Fibroblast of the conjunctiva (primary cell): ENCODE measurements at regions not wholly inside any gene's neighbourhood (a gene's known extent, or its start where the extent isn't known, plus 50 kb on each side); places are given as distances from the start of the nearest gene placed in this dataset.

Source experiments
- DNase-seq: peaks from one replicate; pipeline ENCODE4 v3.0.0-alpha.2; 2010; ENCODE audit warnings: low read depth

DNA sequence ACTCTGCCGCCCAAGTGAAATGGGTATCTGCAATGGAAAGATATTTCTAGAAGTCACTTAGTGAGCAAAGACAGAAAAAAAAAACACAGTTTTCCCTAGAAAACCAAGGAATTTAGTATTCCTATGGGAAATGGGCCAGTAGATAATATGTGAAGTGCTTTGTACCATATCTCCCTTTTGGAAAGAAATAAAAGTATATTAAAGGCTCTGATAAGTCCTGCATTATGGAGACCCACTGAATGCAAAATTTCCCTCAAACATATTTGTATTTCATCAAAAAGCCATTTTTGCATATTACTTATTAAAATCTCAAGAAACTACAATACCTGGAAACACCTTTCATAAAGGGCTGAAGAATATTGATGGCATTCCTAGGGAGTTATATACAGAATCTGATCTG, 51.6 kb upstream of the DYNLRB2 start:
- no peak for DNase-seq

DNA sequence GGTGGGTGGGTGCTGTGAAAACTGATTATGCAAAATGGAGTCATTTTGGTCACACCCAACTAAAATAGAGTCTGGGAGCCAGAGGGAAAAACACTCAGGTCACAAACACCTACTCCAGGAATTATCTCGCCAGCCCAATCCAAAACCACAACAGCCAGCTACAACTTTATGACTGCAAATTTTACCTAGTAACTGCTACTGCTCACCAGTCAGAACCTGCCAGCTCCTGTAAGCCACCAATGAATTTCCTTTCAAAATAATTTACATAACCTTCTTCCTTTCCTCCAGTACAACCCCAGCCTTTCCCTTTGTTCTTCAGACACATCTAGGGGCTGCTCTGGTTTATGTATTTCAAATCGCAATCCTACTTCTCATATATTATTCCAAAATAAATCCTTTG, 52.6 kb upstream of the DYNLRB2 start:
- DNase-seq, result no peak

DNA sequence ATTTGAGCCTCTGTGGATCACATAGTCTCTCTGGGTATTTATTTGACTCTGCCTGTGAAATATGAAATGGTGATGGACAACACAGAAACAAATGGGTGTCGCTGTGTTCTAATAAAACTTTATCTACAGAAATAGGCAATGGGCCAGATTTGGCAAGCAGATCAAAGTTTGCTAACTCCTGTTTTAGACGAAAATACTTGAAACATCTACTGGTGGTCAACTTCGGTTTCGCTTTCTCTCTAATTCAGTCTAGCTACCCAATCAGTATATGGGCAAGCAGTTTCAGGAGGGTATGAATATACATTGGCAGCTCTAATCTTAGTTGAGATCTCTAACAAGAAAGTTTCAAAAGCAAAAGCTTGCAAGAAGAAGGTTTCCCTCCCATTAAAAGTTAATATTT, 60.1 kb upstream of the DYNLRB2 start:
- no peak for DNase-seq

DNA sequence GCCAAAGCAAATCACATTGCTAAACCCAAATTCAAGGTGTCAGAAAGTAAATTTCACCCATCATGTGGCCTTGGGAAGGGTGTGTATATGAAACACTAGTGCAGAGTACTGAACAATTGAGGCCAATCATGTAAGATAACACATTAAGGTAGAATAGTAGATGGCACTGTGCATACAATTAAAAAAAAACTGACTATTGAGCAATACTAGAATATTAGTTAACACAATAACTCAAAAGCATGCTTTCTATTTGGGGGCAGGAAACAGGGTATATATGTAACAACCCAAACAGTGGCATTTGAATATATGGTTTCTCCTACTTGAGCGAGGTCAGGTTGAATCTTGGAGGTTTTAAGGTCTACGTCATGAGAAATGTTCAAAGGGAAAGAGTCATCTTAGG, 63.0 kb upstream of the DYNLRB2 start:
- no peak for DNase-seq

- DNase-seq, result no peak
Observed at GRCh38 chr16:80468029-80468428, 72.8 kb upstream of the DYNLRB2 start.

DNA sequence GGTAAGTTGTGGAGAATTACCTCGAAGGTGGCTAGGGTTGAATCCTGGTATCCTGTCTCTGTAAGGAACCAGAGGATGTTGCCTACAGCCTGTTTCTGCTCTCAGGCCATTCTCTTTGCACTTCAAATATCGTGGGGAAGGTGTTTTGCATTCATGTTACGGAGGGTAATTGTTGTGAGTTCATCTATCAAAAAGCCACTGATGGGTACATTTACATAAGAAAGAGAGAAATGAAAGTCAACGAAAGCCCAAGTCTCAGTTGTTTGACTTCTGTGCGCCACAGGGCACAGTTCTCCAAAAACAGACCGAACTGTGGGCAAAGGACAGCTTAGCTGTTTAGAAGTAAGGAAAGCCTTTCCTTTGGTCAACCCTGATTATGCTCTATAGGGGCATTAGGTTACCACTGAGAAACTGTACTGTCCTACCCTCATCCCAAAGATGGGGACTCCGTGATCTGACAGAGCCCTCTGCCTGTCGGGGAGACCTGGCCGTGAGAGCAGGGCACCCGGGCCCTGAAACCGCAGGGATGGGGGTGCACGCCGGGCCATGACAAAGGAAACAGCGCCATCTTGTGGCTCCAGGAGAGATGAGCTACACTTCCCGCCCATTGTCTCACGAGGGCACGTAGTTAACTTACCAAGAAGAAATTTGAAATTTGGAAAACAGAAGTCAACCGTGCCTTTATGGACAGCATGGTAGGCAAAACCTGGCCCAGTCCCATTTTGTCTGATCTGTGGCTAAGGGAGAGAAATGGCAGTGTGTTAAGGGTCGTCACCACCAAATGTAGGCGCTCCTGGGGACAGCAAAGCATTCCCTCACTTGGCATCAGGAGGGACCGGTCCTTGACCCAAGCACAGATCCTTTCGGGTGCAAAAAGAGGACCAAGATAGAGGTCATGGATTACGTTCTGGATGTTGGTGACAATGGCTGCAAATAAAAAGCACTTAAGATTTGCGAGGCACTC, 74.5 kb upstream of the DYNLRB2 start:
- DNase-seq, result peak; percentile 17

DNA sequence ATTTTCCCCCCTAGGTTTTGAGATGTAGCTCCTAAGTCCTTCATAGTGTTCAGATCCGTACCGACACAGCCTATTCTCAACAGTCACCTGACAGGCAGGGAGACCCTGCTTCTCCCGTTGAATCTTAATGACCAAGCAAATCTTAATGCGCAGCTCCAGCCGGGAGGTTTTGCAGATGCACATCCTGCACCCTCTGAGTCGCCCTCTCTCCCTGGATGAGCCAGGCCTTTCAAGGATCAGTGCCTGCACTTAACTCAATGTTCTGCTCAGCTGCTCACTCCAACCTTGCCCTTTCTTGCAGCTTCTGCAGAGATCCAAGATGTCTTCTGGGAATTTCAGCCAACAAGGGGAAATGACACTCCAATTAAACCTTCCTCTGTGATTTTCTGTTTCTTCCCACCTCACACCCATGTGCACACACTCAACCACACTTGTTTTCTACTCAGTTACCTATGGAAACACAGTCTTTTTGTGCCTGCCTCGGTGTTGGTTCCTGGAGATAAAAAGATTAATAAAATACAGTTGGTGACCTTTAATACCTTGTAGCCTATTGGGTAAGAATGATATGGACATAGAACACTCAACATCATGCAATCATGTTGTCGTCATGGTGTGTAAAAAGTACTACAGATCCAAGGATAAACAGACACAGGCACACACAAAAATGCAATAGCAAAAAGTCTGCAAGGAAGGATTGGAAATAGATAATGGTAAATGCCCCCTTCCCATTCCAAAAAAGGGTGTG, 76.9 kb upstream of the DYNLRB2 start:
- no peak for DNase-seq

- no peak for DNase-seq
Observed at GRCh38 chr16:80463326-80463725, 77.5 kb upstream of the DYNLRB2 start.

DNA sequence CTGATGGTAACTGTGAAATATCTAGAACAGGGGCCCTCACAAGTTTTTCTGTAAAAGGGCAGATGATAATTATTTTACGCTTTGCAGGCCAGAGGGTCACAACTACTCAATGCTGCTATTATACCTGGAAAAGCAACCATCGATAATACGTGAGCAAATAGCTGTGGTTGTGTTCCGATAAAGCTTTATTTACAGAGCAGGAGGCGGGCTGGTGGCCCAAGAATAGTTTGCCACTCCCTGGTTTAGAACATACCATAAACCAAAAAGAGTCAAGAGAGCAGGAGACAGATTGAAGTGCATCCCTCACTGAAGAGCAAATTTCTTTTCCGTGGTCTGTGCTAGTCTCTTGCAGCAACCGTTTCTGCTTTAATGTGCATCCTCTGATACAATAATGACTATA, 77.9 kb upstream of the DYNLRB2 start:
- DNase-seq, result no peak

GRCh38 chr16:80460988-80461387, 79.8 kb upstream of the DYNLRB2 start:
- DNase-seq, result no peak

DNA sequence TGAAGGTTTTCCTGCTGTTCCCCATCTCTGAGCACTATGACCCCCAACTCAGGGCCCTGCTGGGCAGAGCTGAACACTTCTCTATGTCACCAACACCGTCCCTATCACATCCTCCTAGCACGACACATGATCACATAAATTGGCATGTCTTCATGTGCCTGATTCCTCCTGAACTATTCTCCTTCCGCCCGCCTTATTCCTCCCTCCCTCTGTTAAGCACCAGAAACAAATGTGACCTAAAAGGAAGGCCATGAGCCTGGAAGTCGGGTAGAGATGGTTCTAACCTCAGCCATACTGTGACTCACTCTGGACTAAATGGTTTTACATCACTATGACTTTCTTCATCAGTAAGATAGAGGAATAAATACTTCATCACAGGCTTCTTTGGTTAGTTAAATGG, 80.8 kb upstream of the DYNLRB2 start:
- DNase-seq, result no peak

DNA sequence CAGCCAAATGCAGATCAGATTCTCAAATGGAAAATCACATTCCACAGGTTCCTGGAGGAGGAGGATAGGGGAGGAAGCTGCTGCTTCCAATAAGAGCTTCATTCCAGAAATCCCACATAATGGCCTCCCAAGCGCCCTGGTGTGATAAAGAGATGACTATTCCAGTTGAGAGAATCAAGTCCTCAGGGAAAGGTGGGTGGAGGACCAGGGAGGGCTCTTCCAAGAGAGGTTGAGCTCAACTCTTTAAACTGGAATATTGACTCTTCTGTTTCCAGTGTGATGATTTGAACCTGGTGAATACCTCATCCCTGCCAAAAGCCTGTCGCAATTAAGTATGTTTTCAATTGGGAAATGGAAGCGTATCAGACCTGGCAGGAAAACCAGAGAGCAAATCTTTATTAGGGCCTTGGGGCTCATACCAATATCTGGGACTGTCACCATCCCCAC, 81.4 kb upstream of the DYNLRB2 start:
- DNase-seq, result no peak

DNA sequence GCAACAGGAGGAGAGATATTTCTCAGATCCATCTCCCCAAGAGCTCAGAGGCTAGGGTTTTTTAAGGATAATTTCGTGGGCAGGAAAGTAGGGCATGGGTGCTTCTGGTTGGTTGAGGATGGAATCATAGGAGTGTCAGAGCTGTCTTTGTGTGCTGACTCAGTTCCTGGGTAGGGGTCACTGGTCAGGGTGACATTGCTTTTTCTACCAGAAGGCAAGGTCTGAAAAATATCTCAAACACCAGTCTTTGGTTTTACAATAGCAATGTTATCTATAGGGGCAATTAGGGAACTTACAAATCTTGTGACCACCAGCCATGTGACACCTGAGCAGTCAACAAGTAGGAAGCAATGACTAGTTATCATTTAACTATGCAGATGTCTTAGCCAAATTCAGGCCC, 82.9 kb upstream of the DYNLRB2 start:
- DNase-seq, result no peak

GRCh38 chr16:80454802-80455201, 86.0 kb upstream of the DYNLRB2 start:
- DNase-seq, result no peak

DNA sequence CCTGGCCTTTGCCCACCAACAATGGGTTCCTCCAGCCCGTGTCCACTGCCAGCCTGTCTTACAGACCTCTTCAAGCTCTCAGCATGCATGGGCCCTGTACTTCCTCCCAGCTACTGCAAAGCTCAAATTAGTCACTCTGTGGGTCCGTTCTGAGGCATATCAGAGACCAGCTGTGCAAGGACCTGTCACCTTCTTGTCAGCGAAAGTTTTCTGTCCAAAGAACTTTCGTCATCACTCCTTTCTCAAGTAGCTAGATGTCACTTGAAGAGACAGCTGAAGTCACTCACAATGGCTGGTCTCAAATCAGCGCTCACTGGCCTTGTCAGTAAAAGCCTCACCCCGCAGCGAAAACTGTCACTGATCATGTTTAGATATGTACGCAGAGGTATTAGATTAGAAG, 91.4 kb upstream of the DYNLRB2 start:
- DNase-seq, result no peak

GRCh38 chr16:80447241-80447640, 93.6 kb upstream of the DYNLRB2 start:
- DNase-seq, result no peak

- DNase-seq, result no peak
Observed at GRCh38 chr16:80442779-80443178, 98.0 kb upstream of the DYNLRB2 start.

DNA sequence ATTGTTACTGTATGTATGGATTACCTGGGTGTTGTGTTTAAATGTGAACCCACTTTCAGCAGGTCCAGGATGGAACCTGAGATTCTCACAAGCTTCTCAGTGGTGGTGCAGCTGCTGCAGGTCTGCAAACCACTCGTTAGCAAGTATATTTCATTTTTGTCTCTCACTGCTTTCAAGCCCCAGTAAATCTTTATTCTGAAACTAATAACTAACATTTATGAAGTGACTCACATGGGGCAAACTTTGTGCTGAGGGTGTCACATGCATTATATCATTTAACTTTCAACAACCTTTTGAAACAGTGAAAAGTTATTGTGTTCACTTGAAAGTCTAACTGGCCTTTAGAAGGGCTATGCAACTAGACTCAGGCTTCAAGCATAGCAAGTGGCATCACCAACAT, 98.9 kb upstream of the DYNLRB2 start:
- no peak for DNase-seq

- no peak for DNase-seq
Observed at GRCh38 chr16:80440667-80441066, 100.1 kb upstream of the DYNLRB2 start.

- DNase-seq, result no peak
Observed at GRCh38 chr16:80437707-80438106, 103.1 kb upstream of the DYNLRB2 start.

DNA sequence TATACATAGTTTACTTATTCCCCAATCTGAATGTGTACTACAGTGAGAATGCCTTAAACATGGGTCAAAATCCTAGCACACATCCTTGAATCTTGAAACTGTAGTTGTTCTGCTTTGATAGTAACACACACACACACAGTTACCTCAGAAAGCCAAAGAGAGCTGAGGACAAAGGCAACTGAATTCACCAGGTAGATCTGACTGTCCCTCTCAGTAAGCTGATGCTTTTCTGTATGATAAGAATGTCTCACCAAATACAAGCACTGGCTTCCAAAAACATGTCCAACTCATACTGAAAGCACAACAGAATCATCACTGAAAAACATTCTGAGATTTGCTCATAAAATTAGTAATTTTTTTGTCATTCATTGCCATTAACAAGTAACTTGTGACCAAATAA, 104.3 kb upstream of the DYNLRB2 start:
- no peak for DNase-seq

- no peak for DNase-seq
Observed at GRCh38 chr16:80433623-80434022, 107.2 kb upstream of the DYNLRB2 start.

- no peak for DNase-seq
Observed at GRCh38 chr16:80427795-80428194, 113.0 kb upstream of the DYNLRB2 start.
